H1 (cell line): ENCODE measurements at regions not wholly inside any gene's neighbourhood (a gene's known extent, or its start where the extent isn't known, plus 50 kb on each side); places are given as distances from the start of the nearest gene placed in this dataset.

Experiments used
- CTCF ChIA-PET: fragments of 300-600 bp; sonication (Branson Sonifier 250); formaldehyde crosslinking; loops from one replicate; lab custom pipeline; 2021; ENCODE audit not compliant: partially characterized antibody; lab: Charles Lee
- POLR2A ChIA-PET: fragments of 300-600 bp; sonication (Branson Sonifier 250); formaldehyde crosslinking; loops from one replicate; lab custom pipeline; 2021; ENCODE audit warnings: inconsistent platforms; ENCODE audit not compliant: partially characterized antibody; lab: Charles Lee
- DNase-seq, 2 experiments: peaks; one replicate each; pipeline versions ENCODE4 v3.0.0 to v3.0.0-alpha.2; 2010 to 2022; ENCODE audit warnings: low spot score in 2 of 2, low read depth in 1 of 2, mixed read lengths in 1 of 2
- FAIRE-seq: peaks from 2 replicates; lab custom pipeline; 2011; peaks lifted over from hg19 to GRCh38; lab: Jason Lieb, UNC
- H2AFZ ChIP-seq: 2 replicates; pipeline ENCODE4 v1.8.1; 2012; ENCODE audit warnings: low read length, inconsistent platforms
- H2AK5ac ChIP-seq: 2 replicates; pipeline ENCODE4 v1.6.1; 2013; ENCODE audit warnings: low read depth, low read length
- H2BK120ac ChIP-seq: replicated peaks from 2 replicates; pipeline ENCODE3; 2013; ENCODE audit warnings: low read depth, low read length, inconsistent platforms
- H2BK12ac ChIP-seq: 2 replicates; pipeline ENCODE4 v1.6.1; 2013; ENCODE audit warnings: low read depth, low read length
- H2BK15ac ChIP-seq: 2 replicates; pipeline ENCODE4 v1.6.1; 2013; ENCODE audit warnings: low read length
- H2BK20ac ChIP-seq: 2 replicates; pipeline ENCODE4 v1.6.1; 2013; ENCODE audit warnings: low read length
- H2BK5ac ChIP-seq: 2 replicates; pipeline ENCODE4 v1.6.1; 2013; ENCODE audit warnings: low read depth, low read length
- H3K14ac ChIP-seq: 2 replicates; pipeline ENCODE4 v1.6.1; 2013; ENCODE audit warnings: inconsistent platforms; ENCODE audit not compliant: insufficient read length
- H3K18ac ChIP-seq: 2 replicates; pipeline ENCODE4 v1.6.1; 2013; ENCODE audit warnings: low read length; ENCODE audit errors: extremely low read depth
- H3K23ac ChIP-seq: 2 replicates; pipeline ENCODE4 v1.6.1; 2013; ENCODE audit warnings: inconsistent platforms; ENCODE audit not compliant: insufficient read length
- H3K23me2 ChIP-seq: 2 replicates; pipeline ENCODE4 v1.6.1; 2013; ENCODE audit warnings: low read depth, low read length
- H3K27ac ChIP-seq: 2 replicates; pipeline ENCODE4 v1.6.1; 2011; ENCODE audit warnings: low read depth, low read length, inconsistent platforms
- H3K27me3 ChIP-seq, 4 experiments: replicated peaks in 1 of 4; 1 replicate in 1 of 4; 2 replicates in 3 of 4; pipeline versions ENCODE4 v1.6.1 to v1.8.1; 2011 to 2013; ENCODE audit warnings: low read length in 3 of 4, mild to moderate bottlenecking in 3 of 4, inconsistent platforms in 2 of 4, mixed read lengths in 2 of 4, moderate library complexity in 1 of 4; ENCODE audit not compliant: control insufficient read depth in 3 of 4, insufficient read depth in 3 of 4; ENCODE audit errors: extremely low read depth in 1 of 4
- H3K36me3 ChIP-seq, 4 experiments: 2 replicates each; pipeline versions ENCODE4 v1.6.1 to v1.8.1; 2011 to 2013; ENCODE audit warnings: mild to moderate bottlenecking in 4 of 4, low read length in 3 of 4, moderate library complexity in 2 of 4, control low read depth in 1 of 4, inconsistent platforms in 1 of 4; ENCODE audit not compliant: insufficient read depth in 4 of 4, control insufficient read depth in 2 of 4
- H3K4ac ChIP-seq: replicated peaks from 2 replicates; pipeline ENCODE3; 2013; ENCODE audit warnings: low read length, low read depth, mixed read lengths, inconsistent platforms; ENCODE audit not compliant: insufficient read length
- H3K4me1 ChIP-seq, 4 experiments: replicated peaks in 1 of 4; 1 replicate in 1 of 4; 2 replicates in 3 of 4; pipeline versions ENCODE4 v1.6.1 to v1.8.1; 2011 to 2013; ENCODE audit warnings: low read length in 3 of 4, inconsistent platforms in 2 of 4, mixed read lengths in 1 of 4; ENCODE audit not compliant: insufficient read depth in 4 of 4, control insufficient read depth in 3 of 4
- H3K4me2 ChIP-seq, 2 experiments: 2 replicates each; pipeline versions ENCODE4 v1.6.1 to v1.8.1; 2011 to 2013; ENCODE audit warnings: low read depth in 2 of 2, low read length in 2 of 2, control low read depth in 1 of 2, inconsistent platforms in 1 of 2, mild to moderate bottlenecking in 1 of 2; ENCODE audit not compliant: insufficient read depth in 1 of 2
- H3K4me3 ChIP-seq, 4 experiments: fragments of 200-600, 300-600 bp in 1 of 4; sonication (generic), shearing (Covaris generic), sonication (Bioruptor Twin) in 1 of 4; 2 replicates each; pipeline versions ENCODE4 v1.5.1 to v1.8.1; 2011 to 2016; ENCODE audit warnings: low read length in 4 of 4, low read depth in 3 of 4, control low read depth in 2 of 4, inconsistent platforms in 2 of 4, mild to moderate bottlenecking in 2 of 4, mixed read lengths in 1 of 4, moderate library complexity in 1 of 4; ENCODE audit not compliant: insufficient read depth in 2 of 4; ENCODE audit errors: extremely low read depth in 1 of 4
- H3K56ac ChIP-seq: replicated peaks from 2 replicates; pipeline ENCODE3; 2013; ENCODE audit warnings: low read depth, mild to moderate bottlenecking, mixed read lengths, low read length, inconsistent platforms; ENCODE audit not compliant: insufficient read length
- H3K79me1 ChIP-seq: 2 replicates; pipeline ENCODE4 v1.6.1; 2013; ENCODE audit warnings: low read depth, low read length, control low read depth
- H3K79me2 ChIP-seq, 2 experiments: 2 replicates each; pipeline versions ENCODE4 v1.6.1 to v1.8.1; 2012 to 2013; ENCODE audit warnings: low read length in 2 of 2, mild to moderate bottlenecking in 2 of 2, inconsistent platforms in 1 of 2; ENCODE audit not compliant: insufficient read depth in 2 of 2, control insufficient read depth in 1 of 2
- H3K9ac ChIP-seq, 4 experiments: replicated peaks in 1 of 4; 1 replicate in 1 of 4; 2 replicates in 3 of 4; pipeline versions ENCODE4 v1.6.1 to v1.8.1; 2011 to 2013; ENCODE audit warnings: low read depth in 3 of 4, low read length in 3 of 4, control low read depth in 2 of 4, mild to moderate bottlenecking in 2 of 4, moderate library complexity in 2 of 4, inconsistent platforms in 1 of 4; ENCODE audit errors: extremely low read depth in 1 of 4
- H3K9me3 ChIP-seq, 2 experiments: 2 replicates each; pipeline versions ENCODE4 v1.6.1 to v1.8.1; 2012 to 2013; ENCODE audit warnings: mild to moderate bottlenecking in 2 of 2, moderate library complexity in 2 of 2, control low read depth in 1 of 2, inconsistent platforms in 1 of 2, low read depth in 1 of 2, low read length in 1 of 2, mixed read lengths in 1 of 2; ENCODE audit not compliant: insufficient read depth in 2 of 2
- H4K20me1 ChIP-seq, 2 experiments: replicated peaks in 1 of 2; 2 replicates each; pipeline versions ENCODE3 to v1.8.1; 2011 to 2013; ENCODE audit warnings: inconsistent platforms in 2 of 2, low read length in 2 of 2, mild to moderate bottlenecking in 1 of 2; ENCODE audit not compliant: insufficient read depth in 2 of 2, control insufficient read depth in 1 of 2
- H4K5ac ChIP-seq: 2 replicates; pipeline ENCODE4 v1.6.1; 2013; ENCODE audit warnings: low read length, low read depth, mixed read lengths, inconsistent platforms; ENCODE audit not compliant: insufficient read length
- H4K8ac ChIP-seq: 2 replicates; pipeline ENCODE4 v1.8.0; 2013; ENCODE audit warnings: mild to moderate bottlenecking, moderate library complexity, low read length, inconsistent platforms; ENCODE audit not compliant: insufficient read depth; ENCODE audit errors: extremely low read depth
- H4K91ac ChIP-seq: replicated peaks from 2 replicates; pipeline ENCODE3; 2013; ENCODE audit warnings: low read length, mixed read lengths, inconsistent platforms; ENCODE audit not compliant: insufficient read length
- BCL11A ChIP-seq, 2 experiments: IDR thresholded peaks; one replicate each; pipeline ENCODE4 v1.6.1; 2011; ENCODE audit warnings: low read depth in 2 of 2, low read length in 2 of 2, mild to moderate bottlenecking in 2 of 2
- RBBP5 ChIP-seq: IDR thresholded peaks from 2 replicates; pipeline ENCODE4 v1.7.1; 2012; ENCODE audit warnings: low read depth, mild to moderate bottlenecking, inconsistent platforms, low read length, moderate library complexity, borderline replicate concordance
- WGBS, 2 experiments: shearing (Covaris generic) in 1 of 2; methylation state at CpG; one replicate each; pipeline versions ENCODE4 v1.1.6 to v1.1.7; 2013 to 2015; ENCODE audit warnings: low lambda C conversion rate in 2 of 2, mixed read lengths in 2 of 2, inconsistent platforms in 1 of 2, low coverage in 1 of 2, missing lambda C conversion rate in 1 of 2; ENCODE audit not compliant: insufficient replicate concordance in 2 of 2, insufficient coverage in 1 of 2, insufficient read length in 1 of 2; ENCODE audit errors: extremely low coverage in 1 of 2, missing lambda C conversion rate in 1 of 2; 5-methylcytosine and 5-hydroxymethylcytosine counted together
- TF ChIP-seq, protein P1 (sequence below): IDR thresholded peaks from 2 replicates; pipeline ENCODE4 v1.6.1; 2012; ENCODE audit warnings: inconsistent platforms

GRCh38 chr2:143885461-143885860 is 634.5 kb downstream of the ZEB2 start:
- H3K4ac ChIP-seq, result no peak overlapping the region
- 87% methylated on average over 3 of the region's 3 CpGs; no CpG with 5 or more reads in 1 of the 2 experiments for WGBS, 2 experiments
- no peak overlapping the region for H4K5ac ChIP-seq
- H4K91ac ChIP-seq, result no peak overlapping the region
- no peak overlapping the region for H3K9ac ChIP-seq
- no peak overlapping the region for H3K4me3 ChIP-seq
- H3K79me2 ChIP-seq, result no peaks in the 10 kb centered on the region
- H3K18ac ChIP-seq, result no peak overlapping the region
- CTCF ChIA-PET, result interaction anchor here (0.9 kb wide), 1 partner anchor 564 kb away, joined by 3 read pairs; no protein-coding TSS in a partner anchor
- H2AFZ ChIP-seq, result no peak overlapping the region
- no peaks in the 10 kb centered on the region for H3K36me3 ChIP-seq
- 0 out of 2 replicates have a peak, but pooled peaks cover 2% of the 10 kb centered on the region for H3K23me2 ChIP-seq
- H3K23ac ChIP-seq, result no peak overlapping the region
- no peak overlapping the region for H3K4me2 ChIP-seq
- no peak overlapping the region for H4K8ac ChIP-seq
- H2AK5ac ChIP-seq, result no peak overlapping the region
- no peak overlapping the region for H2BK15ac ChIP-seq
- no peak overlapping the region for H2BK12ac ChIP-seq
- no peak overlapping the region for H3K56ac ChIP-seq
- H3K27ac ChIP-seq, result no peak overlapping the region
- H3K14ac ChIP-seq, result no peak overlapping the region
- H2BK120ac ChIP-seq, result no peak overlapping the region
- no peak overlapping the region for H2BK20ac ChIP-seq
- TF ChIP-seq, protein P1, sequence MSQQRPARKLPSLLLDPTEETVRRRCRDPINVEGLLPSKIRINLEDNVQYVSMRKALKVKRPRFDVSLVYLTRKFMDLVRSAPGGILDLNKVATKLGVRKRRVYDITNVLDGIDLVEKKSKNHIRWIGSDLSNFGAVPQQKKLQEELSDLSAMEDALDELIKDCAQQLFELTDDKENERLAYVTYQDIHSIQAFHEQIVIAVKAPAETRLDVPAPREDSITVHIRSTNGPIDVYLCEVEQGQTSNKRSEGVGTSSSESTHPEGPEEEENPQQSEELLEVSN, result no peak
- TF ChIP-seq BCL11A (IDR thresholded peaks at IDR 0.05; ENCODE audit: low read depth in 2 of 2, low read length in 2 of 2) (no peak), RBBP5 (no peak)
- H3K79me1 ChIP-seq, result no peaks in the 10 kb centered on the region
- POLR2A ChIA-PET, result no interaction called here
- peaks cover 0 to under 1% (median 0%) of the 10 kb centered on the region in 4 experiments; a peak in 1 of 7 replicates for H3K4me1 ChIP-seq
- H3K9me3 ChIP-seq, result no peaks in the 10 kb centered on the region
- H4K20me1 ChIP-seq, result no peaks in the 10 kb centered on the region
- peaks cover 1 to 18% (median 12%) of the 10 kb centered on the region in 4 experiments for H3K27me3 ChIP-seq
- no peak overlapping the region for H2BK5ac ChIP-seq
- DNase-seq (no peak), FAIRE-seq (no peak)
